GM18499 (cell line): ENCODE measurements at regions not wholly inside any gene's neighbourhood (a gene's known extent, or its start where the extent isn't known, plus 50 kb on each side); places are given as distances from the start of the nearest gene placed in this dataset.
"Not testable (repeated sequence)": the region's sequence is repeated elsewhere in the genome, so short reads cannot be mapped to it uniquely, and the experiment has no call there.

Experiments
- ATAC-seq: cut with Tn5 transposase; IDR thresholded peaks from one replicate; pipeline ENCODE4 v1.9.1; 2021; ENCODE audit warnings: moderate number of reproducible peaks; ENCODE audit not compliant: insufficient read depth, unreplicated experiment

DNA sequence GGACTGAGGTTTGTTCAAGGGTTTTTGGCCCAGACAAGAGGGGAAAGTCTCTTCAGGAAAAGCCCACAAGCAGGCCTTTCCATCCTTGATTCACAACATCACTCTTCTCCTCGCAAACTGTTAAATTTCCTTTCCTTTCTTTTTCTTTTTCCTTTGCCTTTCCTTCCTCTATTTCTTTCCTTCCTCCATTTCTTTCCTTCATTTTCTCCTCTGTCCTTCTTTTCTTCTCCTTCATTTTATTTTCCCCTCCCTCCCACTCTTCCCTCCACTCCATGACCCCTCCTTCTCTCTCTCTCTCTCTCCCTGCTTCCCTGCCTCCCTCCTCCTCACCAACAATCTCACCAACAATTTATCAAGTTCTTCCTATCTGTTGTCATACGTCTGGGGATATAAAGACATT, 89.1 kb downstream of the FAM72B start:
- not testable (repeated sequence) for ATAC-seq

DNA sequence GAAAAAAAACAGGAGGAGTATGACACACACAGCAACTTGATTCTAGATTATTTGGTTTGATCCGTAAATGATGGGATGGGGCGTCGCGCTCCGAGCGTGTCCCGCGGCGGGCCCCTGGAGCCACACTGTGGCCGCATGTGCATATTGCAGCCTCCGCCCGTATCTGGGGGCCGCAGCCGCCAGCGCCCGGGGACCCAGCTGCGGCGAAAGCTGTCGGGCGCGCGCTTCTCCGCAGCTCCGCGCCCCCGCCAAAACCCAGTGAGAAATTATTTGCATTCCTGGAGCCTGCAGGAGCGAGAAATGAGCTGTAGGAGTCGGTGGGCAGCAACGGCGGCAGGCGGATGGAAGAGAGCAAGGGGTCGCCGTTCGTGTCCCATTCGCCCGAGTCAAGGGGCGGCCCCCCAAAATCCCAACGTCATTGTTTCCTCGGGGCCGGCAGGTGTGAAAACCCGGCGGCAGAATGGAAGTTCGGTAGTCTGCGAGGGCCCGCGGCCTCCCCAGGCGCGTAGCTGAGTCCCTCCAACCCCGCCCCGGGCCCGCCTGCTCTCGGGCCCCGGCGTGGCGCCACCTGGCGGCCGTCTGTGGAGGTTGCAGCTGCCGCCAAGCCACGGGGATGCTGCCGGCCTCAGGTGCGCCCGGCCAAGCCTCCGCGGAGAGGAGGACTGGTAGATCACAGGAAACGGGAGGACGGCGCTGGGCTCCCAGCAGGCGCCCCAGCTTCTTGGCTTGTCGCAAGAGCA, 86.8 kb downstream of the FAM72B start:
- ATAC-seq, result peak; percentile 76

DNA sequence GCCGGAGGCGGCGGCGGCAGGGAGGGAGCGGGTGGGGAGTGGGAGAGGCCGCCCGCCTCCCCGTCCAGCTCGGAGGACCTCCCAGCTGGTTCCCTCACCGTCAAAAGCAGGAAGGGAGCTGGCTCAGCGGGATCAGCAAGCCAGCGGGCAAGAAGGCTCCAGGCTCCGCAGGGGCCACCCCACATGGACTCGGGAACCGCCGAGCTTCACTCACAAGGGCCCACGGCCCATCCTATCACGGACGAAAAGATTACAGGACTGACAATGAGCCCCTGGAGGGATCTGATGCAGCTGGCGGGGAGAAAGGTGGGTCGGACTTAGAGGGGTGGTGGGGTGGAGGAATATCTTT, 86.3 kb downstream of the FAM72B start:
- peak; percentile 7 for ATAC-seq

DNA sequence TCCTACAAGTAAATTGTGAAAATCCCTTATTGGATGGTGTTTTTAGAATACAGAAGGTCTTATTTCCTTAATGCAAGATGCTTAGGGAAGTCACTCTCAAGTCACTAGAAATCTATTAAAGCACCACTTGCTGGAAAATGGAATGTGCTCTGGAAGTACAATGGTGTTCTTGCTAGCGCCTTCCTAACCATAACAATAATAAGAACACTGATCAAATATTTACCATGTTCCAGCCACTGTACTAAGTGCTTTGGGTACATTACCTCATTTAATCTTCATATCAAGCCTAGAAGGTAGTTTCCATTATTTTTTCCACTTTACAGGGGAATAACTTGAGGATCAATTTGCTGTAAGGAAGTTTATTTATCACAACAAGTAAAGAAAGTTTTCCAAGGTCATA, 75.1 kb downstream of the FAM72B start:
- not testable (repeated sequence) for ATAC-seq

DNA sequence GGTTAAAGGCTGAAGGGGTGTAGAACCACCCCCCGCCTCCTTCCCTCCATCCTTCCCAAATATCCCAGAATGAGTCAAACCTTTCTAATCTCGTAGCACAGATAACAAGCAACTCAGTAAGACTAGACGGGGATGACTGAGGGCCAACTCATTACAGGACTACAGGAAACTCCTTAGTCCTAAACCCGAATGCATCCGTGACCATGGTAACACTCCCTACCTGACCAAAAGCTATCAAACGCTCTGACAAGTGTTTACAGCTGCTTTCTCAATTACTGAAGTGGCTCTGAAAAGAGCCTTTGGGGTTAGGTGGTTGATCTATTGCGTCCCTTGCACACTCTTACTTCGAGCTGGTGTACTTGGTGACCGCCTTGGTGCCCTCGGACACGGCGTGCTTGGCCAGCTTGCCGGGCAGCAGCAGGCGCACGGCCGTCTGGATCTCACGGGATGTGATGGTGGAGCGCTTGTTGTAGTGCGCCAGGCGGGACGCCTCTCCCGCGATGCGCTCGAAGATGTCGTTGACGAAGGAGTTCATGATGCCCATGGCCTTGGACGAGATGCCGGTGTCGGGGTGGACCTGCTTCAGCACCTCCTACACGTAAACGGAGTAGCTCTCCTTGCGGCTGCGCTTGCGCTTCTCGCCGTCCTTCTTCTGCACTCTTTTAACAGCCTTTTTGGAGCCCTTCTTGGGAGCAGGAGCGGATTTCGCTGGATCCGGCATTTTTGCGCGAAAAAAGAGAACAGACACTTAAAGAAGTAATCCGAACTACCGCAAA, 67.4 kb downstream of the FAM72B start:
- ATAC-seq, result not testable (repeated sequence)

DNA sequence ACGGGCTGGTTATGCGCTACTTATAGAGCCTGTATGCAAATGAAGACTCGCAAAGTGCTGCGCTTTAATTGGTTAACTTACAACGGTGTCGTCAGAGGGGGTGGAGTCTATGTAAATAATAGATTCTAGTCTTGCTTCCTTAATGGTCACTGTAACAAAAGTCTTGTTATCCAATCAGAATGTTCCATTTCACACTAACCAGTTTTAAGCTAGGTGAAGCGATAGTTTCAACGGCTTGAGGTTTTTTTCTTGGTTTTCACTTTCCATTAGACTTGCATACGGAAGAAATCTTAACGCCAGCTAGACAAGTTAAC, 66.9 kb downstream of the FAM72B start:
- ATAC-seq, result not testable (repeated sequence)

DNA sequence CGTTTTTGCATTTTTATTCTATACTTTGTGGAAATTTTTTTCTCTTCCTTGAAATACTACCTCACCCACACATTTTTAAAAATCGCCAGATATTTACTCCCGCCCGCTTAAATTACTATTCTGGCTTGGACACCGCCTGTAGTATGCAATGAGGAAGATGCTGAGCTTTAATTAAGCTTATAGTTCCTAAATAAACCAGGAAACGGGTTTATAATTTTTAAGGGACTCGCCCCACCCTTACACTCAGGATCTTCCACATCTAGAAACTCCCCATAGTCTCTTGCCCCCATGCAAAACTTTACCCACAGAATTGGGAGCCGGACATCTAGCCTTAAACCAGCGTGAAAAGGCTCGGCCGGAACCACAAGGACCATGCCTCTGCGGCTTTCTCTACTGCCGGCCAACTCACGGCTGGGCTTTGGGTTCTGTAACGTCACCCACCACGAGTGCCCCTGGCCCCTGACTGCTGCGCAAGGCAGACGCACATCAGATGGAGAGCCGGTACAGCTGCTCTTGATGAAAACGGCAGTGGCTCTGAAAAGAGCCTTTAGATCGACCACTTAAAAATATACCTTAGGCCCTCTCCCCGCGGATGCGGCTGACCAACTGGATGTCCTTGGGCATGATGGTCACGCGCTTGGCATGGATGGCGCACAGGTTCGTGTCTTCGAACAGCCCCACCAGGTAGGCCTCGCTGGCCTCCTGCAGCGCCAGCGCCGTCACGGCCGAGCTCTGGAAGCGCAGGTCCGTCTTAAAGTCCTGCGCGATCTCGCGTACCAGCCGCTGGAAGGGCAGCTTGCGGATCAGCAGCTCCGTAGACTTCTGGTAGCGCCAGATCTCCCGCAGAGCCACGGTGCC, 66.3 kb downstream of the FAM72B start:
- not testable (repeated sequence) for ATAC-seq
